ENCODE measurements at regions not wholly inside any gene's neighbourhood (a gene's known extent, or its start where the extent isn't known, plus 50 kb on each side); places are given as distances from the start of the nearest gene placed in this dataset.

DNA sequence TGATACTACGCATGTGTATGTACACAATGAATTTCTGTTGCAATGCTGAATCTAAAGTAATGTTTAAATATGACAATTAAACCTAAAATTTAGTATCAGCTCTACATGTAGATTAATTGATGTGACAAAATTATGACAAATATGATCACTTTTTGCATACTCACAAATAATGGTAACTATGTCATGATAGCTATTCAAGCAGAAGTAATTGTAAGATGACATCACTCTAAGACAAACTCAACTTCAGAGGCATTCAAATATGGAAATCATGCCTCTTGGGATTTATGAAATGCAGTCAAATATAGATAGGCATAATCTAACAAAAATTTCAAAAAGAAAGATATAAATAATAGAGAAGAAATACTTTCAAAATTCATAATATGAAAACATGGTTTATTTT is 571.7 kb upstream of the LRFN5 start:
- 91 to 93% methylated on average over 1 of the region's 1 CpG for WGBS, 2 donors
- no peak for DNase-seq
- TF ChIP-seq, protein P1, sequence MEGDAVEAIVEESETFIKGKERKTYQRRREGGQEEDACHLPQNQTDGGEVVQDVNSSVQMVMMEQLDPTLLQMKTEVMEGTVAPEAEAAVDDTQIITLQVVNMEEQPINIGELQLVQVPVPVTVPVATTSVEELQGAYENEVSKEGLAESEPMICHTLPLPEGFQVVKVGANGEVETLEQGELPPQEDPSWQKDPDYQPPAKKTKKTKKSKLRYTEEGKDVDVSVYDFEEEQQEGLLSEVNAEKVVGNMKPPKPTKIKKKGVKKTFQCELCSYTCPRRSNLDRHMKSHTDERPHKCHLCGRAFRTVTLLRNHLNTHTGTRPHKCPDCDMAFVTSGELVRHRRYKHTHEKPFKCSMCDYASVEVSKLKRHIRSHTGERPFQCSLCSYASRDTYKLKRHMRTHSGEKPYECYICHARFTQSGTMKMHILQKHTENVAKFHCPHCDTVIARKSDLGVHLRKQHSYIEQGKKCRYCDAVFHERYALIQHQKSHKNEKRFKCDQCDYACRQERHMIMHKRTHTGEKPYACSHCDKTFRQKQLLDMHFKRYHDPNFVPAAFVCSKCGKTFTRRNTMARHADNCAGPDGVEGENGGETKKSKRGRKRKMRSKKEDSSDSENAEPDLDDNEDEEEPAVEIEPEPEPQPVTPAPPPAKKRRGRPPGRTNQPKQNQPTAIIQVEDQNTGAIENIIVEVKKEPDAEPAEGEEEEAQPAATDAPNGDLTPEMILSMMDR (IDR thresholded peaks at IDR 0.05) = no peak
- no peak for TF ChIP-seq EP300 (IDR thresholded peaks at IDR 0.05)
- no peak for TF ChIP-seq POLR2AphosphoS5 (IDR thresholded peaks at IDR 0.05)
- no peak for TF ChIP-seq POLR2A (IDR thresholded peaks at IDR 0.05)

DNA sequence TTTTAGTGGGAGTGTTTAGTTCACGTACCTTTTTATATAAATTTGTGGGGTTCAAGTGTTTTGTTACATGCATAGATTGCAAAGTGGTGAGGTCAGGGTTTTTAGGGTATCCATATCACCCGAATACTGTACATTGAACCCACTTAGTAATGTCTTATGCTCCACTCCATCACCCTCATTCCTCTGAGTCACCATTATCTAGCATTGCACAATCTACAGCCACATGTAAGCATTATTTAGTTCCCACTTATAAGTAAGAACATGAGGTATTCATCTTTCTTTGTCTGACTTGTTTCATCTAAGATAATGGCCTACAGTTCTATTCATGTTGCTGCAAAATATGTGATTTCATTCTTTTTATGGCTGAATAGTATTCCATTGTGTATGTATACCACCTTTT is 583.7 kb upstream of the LRFN5 start:
- H3K36me3 ChIP-seq = no peaks in the 10 kb centered on the region
- H3K27me3 ChIP-seq = no peaks in the 10 kb centered on the region
- no peaks in the 10 kb centered on the region for H3K4me1 ChIP-seq
- no peaks in the 10 kb centered on the region for H3K9me3 ChIP-seq
- H3K4me3 ChIP-seq = no peak overlapping the region
- TF ChIP-seq, protein P1 (IDR thresholded peaks at IDR 0.05) = no peak
- TF ChIP-seq EP300 (IDR thresholded peaks at IDR 0.05) = no peak
- TF ChIP-seq POLR2AphosphoS5 (IDR thresholded peaks at IDR 0.05) = no peak
- no peak for TF ChIP-seq POLR2A (IDR thresholded peaks at IDR 0.05)
- intact Hi-C loops (cut with DNase I) = no loop called here
- DNase-seq = no peak
- WGBS, 2 donors = 81 to 89% methylated on average over 2 of the region's 2 CpGs
- H3K27ac ChIP-seq = no peak overlapping the region

More for the DNA sequence above, 571.7 kb upstream of the LRFN5 start:
- Histone ChIP-seq H3K27me3 (no peaks in the 10 kb centered on the region), H3K4me1 (no peaks in the 10 kb centered on the region), H3K27ac (no peak overlapping the region), H3K4me3 (no peak overlapping the region), H3K9me3 (peaks cover 0 to 2% (median 0%) of the 10 kb centered on the region in 4 donors), H3K36me3 (no peaks in the 10 kb centered on the region)
- intact Hi-C loops (cut with DNase I) = no loop called here

DNA sequence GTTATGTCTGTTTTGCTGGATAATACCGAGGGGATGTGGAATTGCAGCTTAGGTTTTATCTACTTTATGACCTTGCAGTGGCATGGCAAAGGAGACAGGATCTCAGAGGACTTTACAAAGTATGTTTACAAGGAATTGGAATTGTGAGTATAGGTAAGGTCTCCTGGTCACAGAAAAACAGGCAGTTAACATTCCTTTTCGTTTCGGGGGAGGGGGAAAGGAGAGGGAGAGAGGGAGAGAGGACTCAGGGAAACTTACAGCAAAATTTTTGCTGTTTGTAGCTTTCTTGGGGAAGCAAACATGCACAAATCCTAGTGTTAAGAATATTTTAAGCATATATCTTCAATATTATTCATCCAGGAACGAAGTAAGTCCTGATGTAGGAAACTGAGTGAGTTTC is 590.5 kb upstream of the LRFN5 start:
- no peaks in the 10 kb centered on the region for H3K9me3 ChIP-seq
- H3K4me1 ChIP-seq = no peaks in the 10 kb centered on the region
- 17 to 32% methylated on average over 4 of the region's 4 CpGs for WGBS, 2 donors
- no peak overlapping the region for H3K4me3 ChIP-seq
- intact Hi-C loops (cut with DNase I) = no loop called here
- H3K27me3 ChIP-seq = no peaks in the 10 kb centered on the region
- no peak overlapping the region for H3K27ac ChIP-seq
- no peaks in the 10 kb centered on the region for H3K36me3 ChIP-seq
- DNase-seq = no peak
- TF ChIP-seq POLR2A (IDR thresholded peaks at IDR 0.05) = no peak
- no peak for TF ChIP-seq POLR2AphosphoS5 (IDR thresholded peaks at IDR 0.05)
- TF ChIP-seq, protein P1 (IDR thresholded peaks at IDR 0.05) = no peak
- no peak for TF ChIP-seq EP300 (IDR thresholded peaks at IDR 0.05)

DNA sequence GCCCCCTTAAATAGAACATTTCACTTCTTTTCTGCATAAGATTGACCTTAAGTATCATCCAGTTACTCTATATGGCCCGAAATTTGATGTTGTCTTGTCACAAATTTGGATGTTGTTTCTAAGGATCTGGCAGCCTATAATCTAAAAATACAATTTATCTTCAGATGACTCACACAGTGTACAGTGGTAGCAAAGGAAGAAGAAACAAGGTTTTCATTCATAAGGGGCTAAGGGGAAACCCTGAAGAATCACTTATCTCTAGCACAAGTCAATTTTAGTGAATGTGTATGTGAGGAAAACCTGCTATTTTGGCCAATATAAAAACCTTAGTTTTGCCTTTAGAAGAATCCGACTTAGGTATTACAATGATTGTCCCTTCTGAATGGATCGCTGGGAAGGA is 606.3 kb upstream of the LRFN5 start:
- Histone ChIP-seq H3K27ac (no peak overlapping the region), H3K27me3 (no peaks in the 10 kb centered on the region), H3K9me3 (no peaks in the 10 kb centered on the region), H3K4me1 (no peaks in the 10 kb centered on the region), H3K36me3 (no peaks in the 10 kb centered on the region), H3K4me3 (no peak overlapping the region)
- TF ChIP-seq POLR2A (IDR thresholded peaks at IDR 0.05) = no peak
- TF ChIP-seq POLR2AphosphoS5 (IDR thresholded peaks at IDR 0.05) = no peak
- no peak for TF ChIP-seq EP300 (IDR thresholded peaks at IDR 0.05)
- TF ChIP-seq, protein P1 (IDR thresholded peaks at IDR 0.05) = no peak
- intact Hi-C loops (cut with DNase I) = no loop called here
- DNase-seq = no peak
- WGBS, 2 donors = 69 to 80% methylated on average over 3 of the region's 3 CpGs

DNA sequence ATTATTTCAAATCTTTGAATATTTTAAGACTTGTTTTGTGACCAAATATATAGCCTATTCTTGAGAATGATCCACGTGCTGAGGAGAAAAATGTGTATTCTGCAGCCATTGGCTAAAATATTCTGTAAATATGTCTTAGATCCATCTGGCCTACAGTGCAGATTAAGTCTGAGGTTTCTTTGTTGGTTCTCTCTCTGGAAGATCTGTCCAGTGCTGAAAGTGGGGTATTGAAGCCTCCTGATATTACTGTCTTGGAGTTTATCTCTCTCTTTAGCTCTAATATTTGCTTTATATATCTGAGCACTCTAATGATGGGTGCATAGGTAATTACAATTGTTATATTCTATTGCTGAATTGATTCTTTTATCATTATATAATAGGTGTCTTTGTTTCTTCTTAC is 617.4 kb upstream of the LRFN5 start:
- Histone ChIP-seq H3K4me3 (no peak overlapping the region), H3K27me3 (no peaks in the 10 kb centered on the region), H3K36me3 (no peaks in the 10 kb centered on the region), H3K27ac (no peak overlapping the region), H3K9me3 (no peaks in the 10 kb centered on the region), H3K4me1 (no peaks in the 10 kb centered on the region)
- no peak for DNase-seq
- WGBS, 2 donors = 14 to 42% methylated on average over 1 of the region's 1 CpG
- TF ChIP-seq POLR2AphosphoS5 (IDR thresholded peaks at IDR 0.05) = no peak
- no peak for TF ChIP-seq POLR2A (IDR thresholded peaks at IDR 0.05)
- TF ChIP-seq, protein P1 (IDR thresholded peaks at IDR 0.05) = no peak
- no peak for TF ChIP-seq EP300 (IDR thresholded peaks at IDR 0.05)
- intact Hi-C loops (cut with DNase I) = no loop called here
